PC-3 (cell line): ENCODE measurements at regions not wholly inside any gene's neighbourhood (a gene's known extent, or its start where the extent isn't known, plus 50 kb on each side); places are given as distances from the start of the nearest gene placed in this dataset.

Experiments
- CTCF ChIP-seq: fragments of 300-600 bp; sonication (generic); conservative IDR thresholded peaks from 2 replicates; pipeline ENCODE4 v1.5.1; 2017; ENCODE audit warnings: antibody characterized with exemption, low read depth, mild to moderate bottlenecking, low read length
- EZH2 ChIP-seq: fragments of 300-600 bp; sonication (generic); IDR thresholded peaks from one replicate; pipeline ENCODE4 v1.6.1; 2017; ENCODE audit warnings: antibody characterized with exemption, mild to moderate bottlenecking, low read length; ENCODE audit not compliant: unreplicated experiment

GRCh38 chr2:2472044-2472443 is 141.0 kb upstream of the MYT1L start:
- no peak for TF ChIP-seq CTCF
- TF ChIP-seq EZH2 = no peak
